Kidney epithelial cell (primary cell): ENCODE measurements at regions not wholly inside any gene's neighbourhood (a gene's known extent, or its start where the extent isn't known, plus 50 kb on each side); places are given as distances from the start of the nearest gene placed in this dataset.

ENCODE experiments used
- DNase-seq: peaks from one replicate; pipeline ENCODE4 v3.0.0-alpha.2; 2010; ENCODE audit warnings: low read depth
- H3K27me3 ChIP-seq: 2 replicates; pipeline ENCODE4 v1.6.0; 2011; ENCODE audit warnings: low read length; ENCODE audit not compliant: control insufficient read depth, insufficient read depth
- H3K36me3 ChIP-seq: 2 replicates; pipeline ENCODE4 v1.5.1; 2011; ENCODE audit warnings: low read length; ENCODE audit not compliant: control insufficient read depth, insufficient read depth
- H3K4me3 ChIP-seq: 2 replicates; pipeline ENCODE4 v1.5.1; 2011; ENCODE audit warnings: low read depth, mild to moderate bottlenecking, control low read depth, low read length
- TF ChIP-seq, protein P1 (sequence below): IDR thresholded peaks from 2 replicates; pipeline ENCODE4 v1.5.1; 2011; ENCODE audit warnings: mild to moderate bottlenecking, moderate library complexity, low read length, control low read depth, inconsistent platforms; ENCODE audit not compliant: insufficient read depth, poor library complexity, severe bottlenecking

DNA sequence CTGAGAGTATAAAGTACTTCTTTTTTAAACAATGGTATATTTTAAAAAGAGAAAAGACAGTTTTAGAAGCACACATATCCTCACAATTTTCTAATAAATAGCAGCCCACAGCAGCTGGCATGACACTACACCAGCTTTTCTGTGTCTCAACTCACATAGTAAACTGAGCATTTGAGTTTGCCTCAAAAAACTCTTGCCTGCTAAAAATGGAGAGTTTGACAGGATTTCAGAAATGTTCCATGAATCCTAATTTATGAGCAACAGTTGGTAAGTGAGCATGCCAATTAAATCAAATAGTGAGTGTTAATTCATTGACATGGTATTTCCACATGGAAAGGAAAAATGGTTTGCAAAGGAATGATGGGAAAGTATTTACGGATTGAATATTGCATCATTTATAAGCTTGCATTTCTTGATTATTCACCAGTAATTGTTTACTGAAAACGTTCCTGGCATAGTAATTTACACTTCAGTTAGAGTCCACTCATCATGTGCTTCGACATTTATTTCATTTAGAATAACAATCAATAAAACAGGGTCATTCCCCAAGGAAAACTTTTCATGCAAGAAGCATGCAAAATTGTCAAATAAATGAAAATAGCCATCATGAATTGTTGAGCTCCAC is 323.0 kb downstream of the EFNB2 start:
- TF ChIP-seq, protein P1, sequence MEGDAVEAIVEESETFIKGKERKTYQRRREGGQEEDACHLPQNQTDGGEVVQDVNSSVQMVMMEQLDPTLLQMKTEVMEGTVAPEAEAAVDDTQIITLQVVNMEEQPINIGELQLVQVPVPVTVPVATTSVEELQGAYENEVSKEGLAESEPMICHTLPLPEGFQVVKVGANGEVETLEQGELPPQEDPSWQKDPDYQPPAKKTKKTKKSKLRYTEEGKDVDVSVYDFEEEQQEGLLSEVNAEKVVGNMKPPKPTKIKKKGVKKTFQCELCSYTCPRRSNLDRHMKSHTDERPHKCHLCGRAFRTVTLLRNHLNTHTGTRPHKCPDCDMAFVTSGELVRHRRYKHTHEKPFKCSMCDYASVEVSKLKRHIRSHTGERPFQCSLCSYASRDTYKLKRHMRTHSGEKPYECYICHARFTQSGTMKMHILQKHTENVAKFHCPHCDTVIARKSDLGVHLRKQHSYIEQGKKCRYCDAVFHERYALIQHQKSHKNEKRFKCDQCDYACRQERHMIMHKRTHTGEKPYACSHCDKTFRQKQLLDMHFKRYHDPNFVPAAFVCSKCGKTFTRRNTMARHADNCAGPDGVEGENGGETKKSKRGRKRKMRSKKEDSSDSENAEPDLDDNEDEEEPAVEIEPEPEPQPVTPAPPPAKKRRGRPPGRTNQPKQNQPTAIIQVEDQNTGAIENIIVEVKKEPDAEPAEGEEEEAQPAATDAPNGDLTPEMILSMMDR = no peak
- DNase-seq = no peak
- H3K27me3 ChIP-seq = no peaks in the 10 kb centered on the region
- H3K4me3 ChIP-seq = no peak overlapping the region
- H3K36me3 ChIP-seq = no peaks in the 10 kb centered on the region

DNA sequence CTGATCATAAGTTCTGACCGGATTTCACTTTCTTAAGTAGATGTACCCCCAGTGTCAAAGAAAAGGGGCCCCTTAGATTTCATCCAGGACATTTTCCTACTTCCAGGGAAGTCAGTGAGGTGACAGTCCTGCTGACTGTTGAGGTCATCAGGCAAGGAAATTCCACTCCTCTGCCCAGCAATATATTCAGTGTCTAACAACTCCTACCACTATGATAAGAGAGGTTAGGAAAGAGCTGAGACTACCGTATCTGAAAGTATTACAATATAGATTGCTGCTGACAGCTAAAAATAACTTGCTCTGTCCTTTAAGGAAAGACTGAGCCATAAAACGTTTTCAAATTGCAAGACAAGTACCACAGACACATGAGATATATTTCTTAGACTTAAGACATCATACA is 325.1 kb downstream of the EFNB2 start:
- no peaks in the 10 kb centered on the region for H3K36me3 ChIP-seq
- H3K27me3 ChIP-seq = no peaks in the 10 kb centered on the region
- no peak overlapping the region for H3K4me3 ChIP-seq
- TF ChIP-seq, protein P1 = no peak
- no peak for DNase-seq

DNA sequence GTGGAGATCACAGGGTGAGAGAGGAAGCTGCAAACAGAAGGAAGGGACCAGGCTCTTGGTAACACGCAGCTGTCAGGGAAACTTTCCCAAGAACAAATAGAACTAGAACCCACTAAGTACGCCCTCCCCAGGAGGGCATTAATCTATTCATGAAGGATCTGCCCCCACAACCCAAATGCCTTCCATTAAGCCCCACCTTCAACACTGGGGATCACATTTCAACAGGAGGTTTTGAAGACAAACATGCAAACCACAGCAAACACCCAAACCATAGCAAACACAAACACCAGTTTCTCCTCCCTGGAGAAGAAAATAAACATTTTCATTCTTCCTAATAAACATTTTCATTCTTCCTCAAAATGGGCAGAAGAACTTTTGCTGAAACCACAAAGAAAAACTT is 329.6 kb downstream of the EFNB2 start:
- TF ChIP-seq, protein P1 = no peak
- Histone ChIP-seq H3K4me3 (no peak overlapping the region), H3K36me3 (no peaks in the 10 kb centered on the region), H3K27me3 (no peaks in the 10 kb centered on the region)
- DNase-seq = no peak

DNA sequence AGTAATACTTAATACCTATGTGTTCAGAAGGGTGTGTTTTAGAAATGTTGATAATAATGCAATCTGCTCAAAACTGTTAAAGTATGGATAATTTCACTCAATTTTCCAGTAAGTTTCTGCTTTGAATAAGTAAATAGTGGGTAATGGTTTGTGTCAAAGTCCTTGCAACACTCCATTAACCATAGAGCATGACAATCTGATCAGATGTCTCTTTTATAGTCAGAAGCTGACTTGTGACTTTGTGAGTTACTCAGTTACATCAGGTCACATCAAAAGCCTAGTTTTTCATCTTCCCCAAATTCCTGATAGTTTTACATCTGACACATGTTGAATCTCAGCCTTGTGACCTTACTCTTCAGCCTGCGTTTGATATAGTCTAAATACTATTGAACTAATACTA is 338.0 kb downstream of the EFNB2 start:
- H3K4me3 ChIP-seq = no peak overlapping the region
- DNase-seq = no peak
- TF ChIP-seq, protein P1 = no peak
- H3K27me3 ChIP-seq = no peaks in the 10 kb centered on the region
- no peaks in the 10 kb centered on the region for H3K36me3 ChIP-seq

DNA sequence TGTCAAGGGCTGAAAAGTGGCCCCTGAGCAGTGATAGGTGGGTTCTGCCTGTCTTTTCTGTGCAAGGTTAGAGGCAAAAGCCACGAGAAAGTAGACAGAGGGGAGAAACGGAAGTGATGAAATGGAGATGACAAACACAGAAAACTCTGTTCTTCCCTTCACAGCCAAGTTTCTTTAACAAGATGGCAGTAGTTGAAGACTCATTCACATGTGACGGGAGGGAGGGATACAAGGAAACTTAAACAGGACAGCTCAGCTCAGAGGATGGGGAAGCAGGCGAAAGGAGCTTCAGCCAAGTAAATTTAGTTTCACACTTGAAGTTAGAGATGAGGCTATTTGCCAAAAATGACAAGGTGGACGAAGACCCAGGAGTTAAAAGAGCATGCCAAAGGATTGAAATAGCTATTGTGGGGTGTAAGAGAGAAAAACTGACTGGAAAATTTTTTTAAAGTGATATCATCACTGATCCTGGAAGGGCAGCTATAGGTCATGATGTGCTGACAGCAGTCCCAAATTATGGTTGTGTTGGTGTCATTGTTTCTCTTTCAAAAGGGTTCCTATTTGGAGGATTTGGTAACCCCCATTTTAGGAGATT is 347.9 kb downstream of the EFNB2 start:
- TF ChIP-seq, protein P1 = no peak
- Histone ChIP-seq H3K4me3 (no peak overlapping the region), H3K36me3 (no peaks in the 10 kb centered on the region), H3K27me3 (no peaks in the 10 kb centered on the region)
- no peak for DNase-seq

DNA sequence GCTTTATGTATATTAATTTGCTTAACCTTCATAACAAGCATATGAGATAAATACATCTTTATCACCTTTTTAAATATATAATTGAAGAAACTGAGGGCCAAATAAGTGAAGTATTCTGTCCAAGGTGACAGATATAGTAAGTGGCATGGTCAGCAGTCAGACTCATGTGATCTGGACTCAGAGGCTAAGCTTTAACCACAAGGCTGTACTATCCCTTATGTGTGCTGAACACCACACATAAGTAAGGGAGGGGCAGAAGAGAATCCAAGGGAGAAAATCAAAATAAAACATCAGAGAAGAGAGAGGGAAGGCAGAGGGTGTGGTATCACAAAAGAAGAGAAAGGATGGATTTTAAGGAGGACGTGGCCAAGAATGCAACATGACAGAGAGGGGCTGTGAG is 348.4 kb downstream of the EFNB2 start:
- DNase-seq = no peak
- no peaks in the 10 kb centered on the region for H3K27me3 ChIP-seq
- no peak overlapping the region for H3K4me3 ChIP-seq
- TF ChIP-seq, protein P1 = no peak
- no peaks in the 10 kb centered on the region for H3K36me3 ChIP-seq
